GM18867 (cell line): ENCODE measurements at regions not wholly inside any gene's neighbourhood (a gene's known extent, or its start where the extent isn't known, plus 50 kb on each side); places are given as distances from the start of the nearest gene placed in this dataset.

Experiments
- ATAC-seq: cut with Tn5 transposase; IDR thresholded peaks from one replicate; pipeline ENCODE4 v1.9.1; 2021; ENCODE audit warnings: mild to moderate bottlenecking, moderate library complexity; ENCODE audit not compliant: unreplicated experiment

DNA sequence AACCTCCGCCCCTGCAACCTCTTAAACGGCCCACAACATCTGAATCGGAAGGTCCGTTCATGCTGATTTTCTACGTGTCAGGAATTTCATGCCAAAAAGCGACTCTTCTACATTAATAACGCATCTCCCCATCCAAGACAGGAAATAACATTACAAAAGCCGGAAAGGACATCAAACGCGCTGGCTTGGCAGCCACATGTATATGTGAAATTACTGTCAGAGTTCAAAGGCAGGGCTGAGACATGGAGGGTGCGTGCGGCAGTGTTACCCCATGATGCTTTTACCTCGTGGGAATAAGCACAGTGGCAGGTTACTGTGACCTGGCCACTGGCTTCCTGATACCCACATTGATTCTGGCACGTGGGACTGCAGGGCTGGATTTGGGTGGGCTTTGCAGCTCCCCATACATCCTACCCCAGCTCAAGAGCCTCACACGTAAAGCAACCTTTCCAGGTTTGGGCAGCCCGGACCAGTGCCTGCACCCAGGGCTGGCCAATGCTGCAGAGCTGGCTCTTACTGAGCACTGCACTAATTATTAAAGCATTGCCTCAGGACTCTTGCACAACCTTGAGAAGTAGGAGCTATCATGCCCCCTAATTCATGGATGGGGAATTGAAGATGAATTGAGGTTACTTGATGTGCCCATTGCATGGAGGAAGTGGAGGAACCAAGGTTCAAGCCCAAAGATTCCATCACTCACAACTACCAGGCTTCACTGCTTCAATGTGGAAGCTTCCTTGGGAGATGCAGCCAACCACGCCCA is 120.6 kb upstream of the FOXF1 start:
- ATAC-seq = no peak

DNA sequence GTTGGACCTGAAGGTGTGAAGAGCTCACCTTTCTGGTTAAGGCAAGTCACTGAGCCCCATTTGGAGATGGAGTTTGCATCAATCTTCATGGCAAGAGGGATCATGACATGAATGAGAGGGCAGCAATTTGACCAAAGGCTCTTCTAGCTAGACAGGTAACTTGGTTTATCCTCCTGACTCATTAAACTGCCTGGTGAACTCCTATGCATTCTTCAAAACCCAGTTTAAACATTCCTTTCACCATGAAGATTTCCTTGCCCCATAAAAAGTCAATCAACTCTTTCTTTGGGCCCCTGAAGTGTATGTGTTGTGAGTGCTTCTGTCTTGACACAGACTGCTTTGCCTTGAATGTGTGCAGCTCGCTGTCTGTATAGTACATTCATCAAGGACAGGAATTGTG is 120.0 kb upstream of the FOXF1 start:
- no peak for ATAC-seq

DNA sequence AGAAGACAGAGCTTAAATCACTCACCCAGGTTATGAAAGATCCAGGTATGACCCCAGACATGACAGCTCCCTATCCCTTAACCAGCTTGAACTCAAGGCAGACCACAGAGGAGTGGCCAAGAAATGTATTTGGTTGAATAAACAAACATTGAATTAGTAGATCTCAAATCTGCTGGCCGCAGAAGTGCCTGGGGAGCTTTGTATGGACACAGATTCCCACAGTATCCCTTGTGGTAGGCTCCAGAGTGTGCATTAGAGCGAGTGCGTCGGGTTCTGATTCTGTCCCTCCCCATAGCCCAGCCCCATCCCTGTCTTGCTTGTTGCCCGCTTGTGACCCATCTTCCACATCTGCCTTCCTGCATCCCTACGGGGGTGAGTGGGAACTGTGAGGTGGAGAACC is 118.8 kb upstream of the FOXF1 start:
- ATAC-seq = no peak

DNA sequence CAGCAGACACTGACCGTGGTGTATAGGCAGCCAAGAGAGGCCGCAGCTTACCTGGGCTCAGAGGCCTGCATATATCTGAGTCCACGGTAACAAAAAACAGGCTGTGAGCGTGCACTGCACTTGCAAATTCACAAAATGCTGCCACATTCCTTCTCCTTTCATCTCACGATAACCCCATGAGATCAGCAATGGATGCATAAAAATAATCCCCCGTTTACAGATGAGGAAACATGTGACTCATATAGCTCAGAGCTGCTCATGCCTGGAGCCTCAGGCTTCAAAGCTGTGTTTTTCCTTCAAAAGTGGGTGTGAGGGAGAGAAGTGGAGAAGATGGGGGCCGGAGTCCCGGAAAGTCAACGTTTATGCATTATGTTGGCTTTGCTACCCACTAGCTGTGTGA is 118.3 kb upstream of the FOXF1 start:
- no peak for ATAC-seq

- ATAC-seq = no peak
Measured at GRCh38 chr16:86392436-86393152, 117.7 kb upstream of the FOXF1 start.

GRCh38 chr16:86393907-86394626 is 116.3 kb upstream of the FOXF1 start:
- ATAC-seq = no peak

- no peak for ATAC-seq
Measured at GRCh38 chr16:86395477-86395876, 114.8 kb upstream of the FOXF1 start.

GRCh38 chr16:86396422-86396821 is 113.9 kb upstream of the FOXF1 start:
- ATAC-seq = no peak

- no peak for ATAC-seq
Measured at GRCh38 chr16:86396901-86397311, 113.4 kb upstream of the FOXF1 start.

DNA sequence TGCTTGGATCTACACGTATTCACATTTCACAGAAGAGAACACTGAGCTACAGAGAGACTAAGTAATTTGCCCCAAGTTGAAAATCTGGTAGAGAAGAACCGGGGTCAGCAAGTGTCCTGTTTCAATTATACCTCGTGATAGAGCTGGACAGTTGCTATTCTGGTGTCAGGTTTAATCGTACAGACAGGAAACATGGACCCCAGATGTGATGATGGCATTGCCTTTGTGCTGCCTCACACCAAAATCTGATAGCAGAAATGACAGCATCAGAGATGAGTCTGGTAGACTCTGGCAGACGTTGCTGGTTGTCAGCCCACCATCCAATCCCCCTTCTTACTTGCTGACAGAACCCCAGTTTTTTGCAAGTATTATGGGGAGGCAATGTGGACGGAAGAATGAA is 112.1 kb upstream of the FOXF1 start:
- ATAC-seq = no peak

GRCh38 chr16:86398622-86399021 is 111.7 kb upstream of the FOXF1 start:
- ATAC-seq = no peak

DNA sequence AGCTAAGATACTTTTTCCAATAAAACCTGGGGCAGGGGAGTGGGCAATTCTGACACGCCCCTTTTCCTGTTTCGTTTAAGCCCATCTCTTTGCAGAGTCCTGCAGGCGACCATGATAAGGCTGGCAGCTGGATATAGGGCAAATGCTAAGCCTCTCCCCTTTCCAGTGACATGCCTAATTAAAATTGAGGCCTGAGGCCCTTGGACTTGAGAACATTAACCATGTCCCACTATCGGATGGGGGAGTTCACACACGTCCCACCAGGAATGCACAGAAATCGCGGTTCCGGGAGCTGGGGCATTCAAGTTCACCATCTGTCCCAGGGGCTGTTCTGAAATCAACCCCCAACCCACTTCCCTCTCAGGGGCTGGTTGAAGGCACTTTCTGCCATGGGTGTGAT is 109.2 kb upstream of the FOXF1 start:
- no peak for ATAC-seq

DNA sequence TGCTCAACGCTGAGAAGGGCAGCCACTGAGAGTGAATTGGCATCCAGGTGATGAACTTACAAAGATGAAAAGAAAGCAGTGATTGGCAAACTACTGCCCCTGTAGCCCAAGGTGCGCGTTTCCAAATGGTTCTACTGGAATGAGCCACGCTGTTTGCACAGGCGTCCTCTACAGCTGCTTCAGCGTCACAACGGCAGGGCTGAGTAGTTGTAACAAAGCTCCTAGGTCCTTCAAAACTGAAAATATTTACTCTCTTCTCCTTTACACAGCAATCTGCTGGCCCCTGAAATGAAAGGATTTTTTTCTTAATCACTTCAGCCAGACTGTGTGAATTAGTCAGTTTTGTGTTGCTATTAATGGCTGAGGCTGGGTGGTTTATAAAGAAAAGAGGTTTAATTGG is 107.2 kb upstream of the FOXF1 start:
- no peak for ATAC-seq

DNA sequence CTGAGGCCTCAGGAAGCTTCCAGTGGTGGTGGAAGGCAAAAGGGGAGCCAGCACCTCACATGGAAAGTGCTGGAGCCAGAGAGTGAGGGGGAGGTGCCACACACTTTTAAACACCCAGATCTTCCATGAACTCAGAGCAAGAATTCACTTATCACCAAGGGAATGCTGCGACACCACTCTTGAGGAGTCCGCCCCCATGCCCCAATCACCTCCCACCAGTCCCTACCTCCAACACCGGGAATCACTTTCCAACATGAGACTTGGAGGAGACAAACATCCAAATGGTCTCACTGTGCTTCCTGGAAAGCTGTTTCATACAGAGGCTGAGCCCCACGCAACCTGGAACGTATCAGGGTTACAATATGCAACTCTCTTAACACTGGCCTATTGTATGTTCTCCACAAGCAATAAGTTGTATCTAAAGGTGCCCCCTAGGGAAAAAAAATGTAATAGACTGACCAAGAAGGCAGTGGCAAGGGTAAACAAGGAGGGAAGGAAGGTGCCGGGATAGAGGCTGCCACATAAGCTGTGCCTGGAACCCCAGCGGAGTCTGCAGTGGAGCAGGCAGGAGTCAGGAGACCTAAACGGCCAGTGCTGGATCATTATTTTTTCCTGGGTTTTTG is 106.7 kb upstream of the FOXF1 start:
- no peak for ATAC-seq

DNA sequence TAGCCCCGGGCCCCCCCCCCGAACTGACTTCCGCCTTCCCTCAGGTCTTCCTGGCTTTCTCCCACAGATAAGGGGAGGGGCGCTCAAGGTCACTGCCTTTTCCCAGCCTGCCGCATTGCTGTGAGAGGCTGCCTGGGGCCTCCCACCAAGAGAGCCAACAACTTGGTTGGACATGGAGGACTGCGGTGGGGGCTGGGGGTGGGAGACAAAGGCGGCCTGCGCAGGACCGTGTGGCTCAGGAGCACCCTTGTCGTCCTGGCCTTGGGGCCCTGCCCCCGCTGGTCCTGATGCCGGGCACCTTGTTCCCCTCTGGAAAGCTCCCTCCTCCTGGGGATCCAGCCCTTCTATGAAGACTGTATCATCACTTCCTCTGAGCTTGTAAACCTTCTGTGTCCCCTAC is 105.6 kb upstream of the FOXF1 start:
- no peak for ATAC-seq

- ATAC-seq = no peak
Measured at GRCh38 chr16:86405319-86405718, 105.0 kb upstream of the FOXF1 start.

DNA sequence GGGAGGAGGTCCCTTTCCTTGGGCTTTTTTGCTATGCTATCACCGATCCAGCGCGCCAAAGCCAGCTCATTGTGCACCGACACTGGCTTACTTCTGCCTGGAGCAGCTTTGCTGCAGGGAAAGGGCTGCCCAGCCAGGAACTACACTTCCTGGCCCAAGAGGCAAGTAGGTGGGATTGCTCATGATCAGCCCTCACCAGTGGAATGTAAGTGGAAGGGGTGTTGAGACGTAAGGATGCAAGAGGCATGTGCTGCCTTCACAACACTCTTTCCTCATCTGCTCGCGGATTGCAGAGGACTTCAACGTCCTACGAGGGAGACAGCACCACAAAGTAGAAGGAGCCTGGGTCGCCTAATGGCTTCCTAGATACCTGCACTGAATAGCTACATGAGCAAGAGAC is 104.3 kb upstream of the FOXF1 start:
- ATAC-seq = no peak

- ATAC-seq = no peak
Measured at GRCh38 chr16:86408685-86409084, 101.6 kb upstream of the FOXF1 start.

DNA sequence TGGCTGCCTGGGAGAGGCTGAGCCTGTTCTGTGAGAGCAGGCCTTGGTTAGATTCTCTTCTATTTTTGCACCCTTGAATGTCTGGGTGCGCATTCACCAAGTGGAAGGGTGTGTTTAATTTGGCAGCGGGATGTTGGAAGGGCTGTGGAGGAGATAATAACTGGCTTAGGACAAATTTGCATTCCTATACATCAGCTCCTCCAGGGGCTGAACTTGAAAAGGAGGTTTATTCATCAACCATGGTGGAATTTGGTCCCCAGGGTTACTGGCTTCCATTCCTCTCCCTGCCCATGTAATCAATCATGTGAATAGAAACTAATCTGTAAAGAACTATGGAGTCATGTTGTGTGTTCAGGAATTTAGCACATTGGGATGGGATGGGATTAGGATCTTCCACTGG is 100.2 kb upstream of the FOXF1 start:
- ATAC-seq = no peak

DNA sequence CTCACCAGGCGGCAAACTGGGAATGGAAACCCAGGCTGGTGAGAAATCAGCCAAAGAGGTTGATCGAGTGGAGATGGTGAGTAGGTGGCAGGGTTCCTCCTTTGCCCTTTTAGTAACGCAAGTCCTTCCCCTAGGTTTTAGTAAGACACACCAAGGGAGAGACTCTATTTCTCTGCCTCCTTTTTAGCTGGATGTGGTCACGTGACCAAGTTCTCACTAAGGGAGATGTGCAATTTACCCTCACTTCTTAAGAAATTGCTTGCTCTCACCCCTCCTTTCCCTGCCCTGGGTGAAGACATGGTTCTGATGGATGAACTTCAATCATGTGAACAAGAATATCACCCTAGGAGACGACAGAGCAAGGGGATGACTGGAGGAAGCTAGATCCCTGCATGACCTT is 99.8 kb upstream of the FOXF1 start:
- ATAC-seq = no peak

GRCh38 chr16:86411897-86412296 is 98.4 kb upstream of the FOXF1 start:
- no peak for ATAC-seq
